Lower lobe of right lung (tissue), 2 donors: ENCODE measurements at regions not wholly inside any gene's neighbourhood (a gene's known extent, or its start where the extent isn't known, plus 50 kb on each side); places are given as distances from the start of the nearest gene placed in this dataset.

Experiments
- ATAC-seq, 2 donors: fragments of 200-7000 bp; cut with Tn5 transposase; one replicate each; pipeline ENCODE4 v1.9.1; 2020 to 2022; ENCODE audit warnings: mild to moderate bottlenecking in 2 of 2, moderate library complexity in 2 of 2
- DNase-seq: peaks from one replicate; pipeline ENCODE4 v3.0.0-alpha.2; 2020
- H3K27ac ChIP-seq: fragments of 200-600 bp; one replicate; pipeline ENCODE4 v1.8.0; 2022
- H3K27me3 ChIP-seq: fragments of 200-600 bp; one replicate; pipeline ENCODE4 v1.8.0; 2022; ENCODE audit warnings: low read depth
- H3K36me3 ChIP-seq: fragments of 200-600 bp; one replicate; pipeline ENCODE4 v1.8.0; 2022; ENCODE audit warnings: mild to moderate bottlenecking
- H3K4me1 ChIP-seq: fragments of 200-600 bp; one replicate; pipeline ENCODE4 v1.8.0; 2022
- H3K4me3 ChIP-seq: fragments of 200-600 bp; one replicate; pipeline ENCODE4 v1.8.0; 2022; ENCODE audit warnings: mild to moderate bottlenecking
- H3K9me3 ChIP-seq: fragments of 200-600 bp; one replicate; pipeline ENCODE4 v1.8.0; 2022
- CTCF ChIP-seq: fragments of 200-600 bp; IDR thresholded peaks from one replicate; pipeline ENCODE4 v1.8.0; 2022; ENCODE audit warnings: antibody characterized with exemption, mild to moderate bottlenecking
- intact Hi-C: fragments of 100-400 bp; cut with DNase I; formaldehyde crosslinking; loops from one replicate; pipeline ENCODE4 v1.11.0; 2022
- donor health status: DM: no; HTN: yes; CAD: no; lungs with severe emphysema.

- Histone ChIP-seq H3K27ac (no peak overlapping the region), H3K36me3 (no peaks in the 10 kb centered on the region), H3K4me3 (no peak overlapping the region), H3K9me3 (no peaks in the 10 kb centered on the region), H3K4me1 (no peaks in the 10 kb centered on the region), H3K27me3 (no peaks in the 10 kb centered on the region)
- intact Hi-C loops, result no loop called here
- TF ChIP-seq CTCF, result no peak
- DNase-seq, result no peak
- ATAC-seq, result no peak
Observed at GRCh38 chr7:46549892-46550639, 629.0 kb upstream of the IGFBP3 start.

- DNase-seq (no peak), ATAC-seq (no peak)
- intact Hi-C loops, result no loop called here
- Histone ChIP-seq H3K27ac (no peak overlapping the region), H3K4me3 (no peak overlapping the region), H3K4me1 (no peaks in the 10 kb centered on the region), H3K27me3 (no peaks in the 10 kb centered on the region), H3K9me3 (no peaks in the 10 kb centered on the region), H3K36me3 (no peaks in the 10 kb centered on the region)
- TF ChIP-seq CTCF, result no peak
Observed at GRCh38 chr7:46549347-46549746, 628.3 kb upstream of the IGFBP3 start.

- TF ChIP-seq CTCF, result no peak
- DNase-seq (no peak), ATAC-seq (no peak)
- H3K9me3 ChIP-seq, result no peaks in the 10 kb centered on the region
- H3K4me1 ChIP-seq, result no peaks in the 10 kb centered on the region
- no peaks in the 10 kb centered on the region for H3K36me3 ChIP-seq
- intact Hi-C loops, result no loop called here
- no peak overlapping the region for H3K27ac ChIP-seq
- H3K4me3 ChIP-seq, result no peak overlapping the region
- H3K27me3 ChIP-seq, result no peaks in the 10 kb centered on the region
Observed at GRCh38 chr7:46547044-46547443, 626.0 kb upstream of the IGFBP3 start.

GRCh38 chr7:46545790-46546189 lies 624.7 kb upstream of the IGFBP3 start:
- H3K4me1 ChIP-seq, result no peaks in the 10 kb centered on the region
- H3K27ac ChIP-seq, result no peak overlapping the region
- no peak overlapping the region for H3K4me3 ChIP-seq
- H3K36me3 ChIP-seq, result no peaks in the 10 kb centered on the region
- H3K9me3 ChIP-seq, result no peaks in the 10 kb centered on the region
- no peaks in the 10 kb centered on the region for H3K27me3 ChIP-seq
- intact Hi-C loops, result no loop called here
- no peak for DNase-seq
- peak in 1 of 2 donors; percentile 41 for ATAC-seq
- TF ChIP-seq CTCF, result no peak

GRCh38 chr7:46544396-46545008 lies 623.4 kb upstream of the IGFBP3 start:
- Histone ChIP-seq H3K4me1 (no peaks in the 10 kb centered on the region), H3K27ac (no peak overlapping the region), H3K27me3 (no peaks in the 10 kb centered on the region), H3K4me3 (no peak overlapping the region), H3K36me3 (no peaks in the 10 kb centered on the region), H3K9me3 (no peaks in the 10 kb centered on the region)
- TF ChIP-seq CTCF, result no peak
- intact Hi-C loops, result no loop called here
- ATAC-seq (peak in 1 of 2 donors; percentile 36), DNase-seq (no peak)
